ENCODE measurements at regions not wholly inside any gene's neighbourhood (a gene's known extent, or its start where the extent isn't known, plus 50 kb on each side); places are given as distances from the start of the nearest gene placed in this dataset.

DNA sequence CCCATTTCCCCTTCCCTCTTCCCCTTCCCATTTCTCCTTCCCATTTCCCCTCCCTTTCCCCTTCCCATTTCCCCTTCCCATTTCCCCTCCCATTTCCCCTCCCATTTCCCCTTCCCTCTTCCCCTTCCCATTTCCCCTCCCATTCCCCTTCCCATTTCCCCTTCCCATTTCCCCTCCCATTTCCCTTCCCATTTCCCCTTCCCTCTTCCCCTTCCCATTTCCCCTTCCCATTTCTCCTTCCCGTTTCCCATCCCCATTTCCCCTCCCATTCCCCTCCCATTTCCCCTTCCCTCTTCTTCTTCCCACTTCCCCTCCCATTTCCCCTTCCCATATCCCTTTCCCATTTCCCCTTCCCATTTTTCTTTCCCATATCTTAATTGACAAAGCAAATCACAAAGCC is 109.0 kb downstream of the OLFM1 start:
- no peak for FAIRE-seq
- no peak for DNase-seq (ENCODE audit: insufficient read length, low spot score)
- TF ChIP-seq, protein P1, sequence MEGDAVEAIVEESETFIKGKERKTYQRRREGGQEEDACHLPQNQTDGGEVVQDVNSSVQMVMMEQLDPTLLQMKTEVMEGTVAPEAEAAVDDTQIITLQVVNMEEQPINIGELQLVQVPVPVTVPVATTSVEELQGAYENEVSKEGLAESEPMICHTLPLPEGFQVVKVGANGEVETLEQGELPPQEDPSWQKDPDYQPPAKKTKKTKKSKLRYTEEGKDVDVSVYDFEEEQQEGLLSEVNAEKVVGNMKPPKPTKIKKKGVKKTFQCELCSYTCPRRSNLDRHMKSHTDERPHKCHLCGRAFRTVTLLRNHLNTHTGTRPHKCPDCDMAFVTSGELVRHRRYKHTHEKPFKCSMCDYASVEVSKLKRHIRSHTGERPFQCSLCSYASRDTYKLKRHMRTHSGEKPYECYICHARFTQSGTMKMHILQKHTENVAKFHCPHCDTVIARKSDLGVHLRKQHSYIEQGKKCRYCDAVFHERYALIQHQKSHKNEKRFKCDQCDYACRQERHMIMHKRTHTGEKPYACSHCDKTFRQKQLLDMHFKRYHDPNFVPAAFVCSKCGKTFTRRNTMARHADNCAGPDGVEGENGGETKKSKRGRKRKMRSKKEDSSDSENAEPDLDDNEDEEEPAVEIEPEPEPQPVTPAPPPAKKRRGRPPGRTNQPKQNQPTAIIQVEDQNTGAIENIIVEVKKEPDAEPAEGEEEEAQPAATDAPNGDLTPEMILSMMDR (IDR thresholded peaks at IDR 0.05; ENCODE audit: insufficient read depth, missing control alignments) = no peak

DNA sequence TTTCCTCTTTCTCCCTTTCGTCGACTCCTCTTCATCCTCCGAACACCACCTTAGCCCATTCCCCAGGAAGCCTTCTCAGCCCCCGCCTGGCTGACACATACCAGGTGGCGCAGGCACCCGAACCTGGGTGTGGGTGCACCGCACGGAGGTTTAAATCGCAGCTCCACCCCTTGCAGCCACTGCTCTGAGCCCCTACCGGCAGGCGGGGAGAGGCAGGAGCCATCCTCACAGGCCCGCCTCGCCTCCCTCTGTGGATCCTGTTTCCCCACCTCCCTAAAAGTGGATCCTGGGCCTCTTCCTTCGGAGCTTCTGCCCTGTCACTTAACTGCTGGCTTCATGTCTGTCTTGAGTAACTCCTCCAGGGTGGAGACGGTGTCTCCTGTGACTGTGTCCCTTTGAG is 110.7 kb downstream of the OLFM1 start:
- no peak for DNase-seq (ENCODE audit: insufficient read length, low spot score)
- TF ChIP-seq, protein P1 (IDR thresholded peaks at IDR 0.05; ENCODE audit: insufficient read depth, missing control alignments) = no peak
- no peak for FAIRE-seq

DNA sequence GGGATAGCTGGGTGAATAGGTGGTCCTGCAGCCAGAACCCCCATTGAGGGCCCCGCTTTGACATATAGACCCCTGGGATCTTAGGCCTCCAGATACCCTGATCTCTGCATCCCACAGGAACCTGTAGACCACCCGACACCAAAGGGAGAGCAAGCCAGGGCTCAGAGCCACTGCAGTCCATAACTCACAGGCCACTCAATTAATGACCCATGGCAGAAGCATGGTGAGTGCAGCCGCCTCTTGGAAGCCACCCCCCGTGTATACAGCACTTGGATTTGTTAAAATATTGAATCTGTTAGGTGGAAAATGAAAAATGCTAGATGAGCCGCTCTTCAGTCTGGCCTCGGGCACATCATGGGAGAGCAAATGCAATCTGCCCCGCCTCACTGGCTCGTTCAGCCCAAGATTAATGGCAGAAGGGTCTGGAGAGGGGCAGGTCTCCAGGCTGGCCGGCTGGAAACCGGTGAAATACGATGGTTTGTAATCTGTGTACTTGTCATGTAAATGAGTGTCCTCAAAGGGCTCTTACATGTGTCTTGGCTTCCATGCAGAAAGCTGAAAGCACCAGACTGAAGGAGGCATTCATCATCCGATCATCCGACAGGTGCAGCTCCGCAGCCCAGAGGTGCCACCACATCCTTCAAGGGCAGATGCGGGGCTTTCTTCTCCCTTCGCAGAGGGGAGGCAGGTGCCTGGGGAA is 111.3 kb downstream of the OLFM1 start:
- TF ChIP-seq, protein P1 (IDR thresholded peaks at IDR 0.05; ENCODE audit: insufficient read depth, missing control alignments) = no peak
- FAIRE-seq (no peak), DNase-seq (ENCODE audit: insufficient read length, low spot score) (no peak)

DNA sequence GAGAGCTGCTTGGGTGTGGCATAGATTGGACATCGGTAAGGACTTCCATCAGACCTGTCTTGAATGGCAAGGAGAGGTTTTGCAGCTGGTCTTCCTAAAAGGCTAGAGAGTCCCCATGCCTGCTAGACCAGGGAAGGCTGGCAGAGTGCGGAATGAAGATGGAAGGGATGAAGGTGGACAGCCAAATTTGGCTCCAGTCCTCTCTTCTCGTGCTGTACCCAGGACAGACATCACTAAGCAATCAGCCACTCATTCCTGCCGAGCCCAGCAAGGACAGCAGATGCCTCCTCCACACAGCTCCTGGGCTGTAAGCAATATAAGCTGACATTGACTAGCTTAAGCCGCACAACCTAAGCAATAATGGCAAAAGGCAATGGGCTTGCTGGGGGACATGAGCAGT is 112.0 kb downstream of the OLFM1 start:
- FAIRE-seq (no peak), DNase-seq (ENCODE audit: insufficient read length, low spot score) (no peak)
- TF ChIP-seq, protein P1 (IDR thresholded peaks at IDR 0.05; ENCODE audit: insufficient read depth, missing control alignments) = no peak

DNA sequence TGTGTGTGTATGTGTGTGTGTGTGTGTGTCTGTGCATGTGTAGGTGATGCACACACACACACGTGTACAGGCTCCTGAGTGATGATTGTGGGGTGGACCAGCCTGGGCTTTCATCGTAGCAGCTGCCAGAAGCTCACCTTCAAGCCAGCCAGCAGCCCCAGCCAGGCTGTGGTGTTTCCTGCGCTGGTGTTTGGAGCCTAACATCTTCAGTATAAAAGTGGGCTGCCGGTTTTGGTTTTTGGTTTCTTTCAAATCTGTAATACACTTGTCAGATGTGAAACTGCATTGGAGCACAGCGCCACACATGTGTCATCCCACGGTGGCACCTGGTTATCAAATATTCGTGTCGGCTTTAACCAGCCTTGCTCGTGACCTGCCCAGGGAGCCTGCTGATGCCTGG is 114.2 kb downstream of the OLFM1 start:
- TF ChIP-seq, protein P1 (IDR thresholded peaks at IDR 0.05; ENCODE audit: insufficient read depth, missing control alignments) = no peak
- FAIRE-seq = no peak

DNA sequence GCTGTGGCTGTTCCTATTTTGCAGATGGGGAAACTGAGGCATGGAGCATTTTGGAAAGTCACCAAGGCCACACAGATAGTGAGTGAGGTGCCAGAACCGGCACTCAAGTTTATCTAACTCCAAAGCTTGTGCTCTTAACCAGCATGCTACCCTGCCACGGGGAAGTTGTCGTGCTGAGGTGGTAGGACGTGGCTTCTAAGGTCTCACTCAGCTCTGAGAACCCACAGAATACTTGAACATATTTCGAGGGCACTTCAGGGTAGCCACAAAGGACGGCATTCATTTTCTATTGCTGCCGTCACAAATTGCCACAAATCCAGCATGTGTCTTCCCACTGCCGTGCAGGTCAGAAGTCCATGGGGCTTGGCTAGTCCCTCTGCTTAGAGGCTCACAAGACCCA is 116.7 kb downstream of the OLFM1 start:
- DNase-seq (ENCODE audit: insufficient read length, low spot score) = no peak
- TF ChIP-seq, protein P1 (IDR thresholded peaks at IDR 0.05; ENCODE audit: insufficient read depth, missing control alignments) = no peak

More for the DNA sequence above, 114.2 kb downstream of the OLFM1 start:
- no peak for DNase-seq (ENCODE audit: insufficient read length, low spot score)

DNA sequence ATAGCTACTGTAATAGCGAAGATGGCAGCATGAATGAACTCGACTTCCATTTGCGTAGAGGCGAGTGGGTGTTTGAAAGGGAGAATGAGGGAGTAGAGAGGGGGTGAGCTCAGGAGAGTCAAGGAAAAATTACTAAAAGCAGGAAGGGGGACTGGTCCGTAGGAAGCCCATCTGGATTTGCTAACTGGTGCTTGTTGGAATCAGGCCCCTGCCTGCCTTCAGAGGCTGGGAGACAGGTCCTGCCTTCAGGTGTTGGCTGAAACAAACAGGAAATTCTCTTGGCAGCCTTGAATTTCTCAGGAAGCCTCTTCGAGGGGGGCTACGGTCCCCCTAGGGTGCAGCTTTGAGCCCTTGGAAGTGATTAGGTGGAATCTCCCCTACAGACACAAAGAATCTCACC is 121.7 kb downstream of the OLFM1 start:
- TF ChIP-seq, protein P1 (IDR thresholded peaks at IDR 0.05; ENCODE audit: insufficient read depth, missing control alignments) = no peak

More for the DNA sequence above, 116.7 kb downstream of the OLFM1 start:
- FAIRE-seq = no peak

More for the DNA sequence above, 121.7 kb downstream of the OLFM1 start:
- DNase-seq (ENCODE audit: insufficient read length, low spot score) (no peak), FAIRE-seq (no peak)

All from D721Med (cell line).